HCT116 (cell line): ENCODE measurements at regions not wholly inside any gene's neighbourhood (a gene's known extent, or its start where the extent isn't known, plus 50 kb on each side); places are given as distances from the start of the nearest gene placed in this dataset.

Experiments
- ATAC-seq: fragments of 200-7000 bp; cut with Tn5 transposase; 2 replicates; pipeline ENCODE4 v1.9.1; 2020; ENCODE audit warnings: mild to moderate bottlenecking, moderate library complexity
- BruUV-seq: library from RNA; stranded (reverse); fragments of 400-500 nt; replicated peaks from 2 replicates; lab custom pipeline; 2021; lab: Mats Ljungman, UMichigan
- CTCF ChIA-PET: fragments of 300-600 bp; sonication (Branson Sonifier 250); formaldehyde crosslinking; loops from one replicate; lab custom pipeline; 2021; ENCODE audit warnings: antibody characterized with exemption; lab: Charles Lee
- POLR2A ChIA-PET: fragments of 300-600, 350-600 bp; sonication (Branson Sonifier 250); formaldehyde crosslinking; loops from one replicate; lab custom pipeline; 2021; ENCODE audit warnings: antibody characterized with exemption; lab: Charles Lee
- RAD21 ChIA-PET, 2 experiments: fragments of 300-600 bp; sonication (Branson Sonifier 250); formaldehyde crosslinking; loops; one replicate each; lab custom pipeline; 2023; ENCODE audit warnings: low total read pairs in 2 of 2; ENCODE audit not compliant: uncharacterized antibody in 2 of 2, unreplicated experiment in 2 of 2, low non-redundant PET in 1 of 2; lab: Charles Lee
- DNase-seq: peaks from one replicate; pipeline ENCODE4 v3.0.0-alpha.2; 2010; ENCODE audit warnings: low read depth, low spot score
- H2AFZ ChIP-seq: fragments of 200-600 bp; shearing (Covaris generic), sonication (generic); 2 replicates; pipeline ENCODE4 v1.6.1; 2017; ENCODE audit warnings: low read depth, mixed run types, mixed read lengths, antibody characterized with exemption, low read length; ENCODE audit not compliant: poor library complexity, severe bottlenecking
- H3K27ac ChIP-seq: 2 replicates; pipeline ENCODE4 v1.5.1; 2012; ENCODE audit warnings: low read depth, low read length
- H3K27me3 ChIP-seq: fragments of 200-600 bp; sonication (generic); 2 replicates; pipeline ENCODE4 v1.6.1; 2016; ENCODE audit warnings: mixed run types, low read length, mixed read lengths; ENCODE audit not compliant: insufficient read depth
- H3K36me3 ChIP-seq, 2 experiments: fragments of 200-500 bp in 1 of 2; fragments of 200-600 bp in 1 of 2; sonication (Bioruptor generic) in 1 of 2; sonication (generic) in 1 of 2; 2 replicates each; pipeline versions ENCODE4 v1.5.1 to v1.6.1; 2014 to 2016; ENCODE audit warnings: low read length in 2 of 2, inconsistent platforms in 1 of 2, mixed read lengths in 1 of 2, mixed run types in 1 of 2; ENCODE audit not compliant: insufficient read depth in 2 of 2, control insufficient read depth in 1 of 2
- H3K4me1 ChIP-seq, 2 experiments: fragments of 200-600 bp in 1 of 2; sonication (generic) in 1 of 2; 2 replicates each; pipeline versions ENCODE4 v1.5.1 to v1.6.1; 2012 to 2017; ENCODE audit warnings: low read length in 2 of 2, inconsistent platforms in 1 of 2, mild to moderate bottlenecking in 1 of 2, mixed read lengths in 1 of 2, mixed run types in 1 of 2, moderate library complexity in 1 of 2; ENCODE audit not compliant: insufficient read depth in 2 of 2, control insufficient read depth in 1 of 2
- H3K4me2 ChIP-seq: fragments of 200-600 bp; sonication (generic); 2 replicates; pipeline ENCODE4 v1.6.1; 2017; ENCODE audit warnings: mixed run types, low read length, mixed read lengths
- H3K4me3 ChIP-seq, 2 experiments: fragments of 200-600 bp in 1 of 2; sonication (generic) in 1 of 2; replicated peaks in 1 of 2; 2 replicates each; pipeline ENCODE4 v1.5.1; 2011 to 2016; ENCODE audit warnings: low read length in 2 of 2, control low read depth in 1 of 2, low read depth in 1 of 2, mild to moderate bottlenecking in 1 of 2, mixed read lengths in 1 of 2, mixed run types in 1 of 2
- H3K79me2 ChIP-seq: fragments of 200-600 bp; sonication (generic); 2 replicates; pipeline ENCODE4 v1.6.1; 2017; ENCODE audit warnings: mild to moderate bottlenecking, mixed run types, low read length, moderate library complexity, mixed read lengths; ENCODE audit not compliant: insufficient read depth
- H3K9ac ChIP-seq: fragments of 200-600 bp; sonication (generic); 2 replicates; pipeline ENCODE4 v1.6.1; 2016; ENCODE audit warnings: low read length, mixed read lengths
- H3K9me2 ChIP-seq: fragments of 200-600 bp; sonication (generic), shearing (Covaris generic); 2 replicates; pipeline ENCODE4 v1.6.1; 2017; ENCODE audit warnings: mixed run types, mild to moderate bottlenecking, moderate library complexity; ENCODE audit not compliant: insufficient read depth
- H3K9me3 ChIP-seq, 2 experiments: fragments of 200-500 bp in 1 of 2; fragments of 200-600 bp in 1 of 2; sonication (Bioruptor generic) in 1 of 2; sonication (generic) in 1 of 2; 2 replicates each; pipeline ENCODE4 v1.6.1; 2014 to 2017; ENCODE audit warnings: low read length in 2 of 2, mixed read lengths in 2 of 2, inconsistent platforms in 1 of 2, low read depth in 1 of 2, mild to moderate bottlenecking in 1 of 2, mixed run types in 1 of 2, moderate library complexity in 1 of 2; ENCODE audit not compliant: control insufficient read depth in 1 of 2, insufficient read depth in 1 of 2
- H4K20me1 ChIP-seq: fragments of 200-600 bp; sonication (generic), shearing (Covaris generic); 2 replicates; pipeline ENCODE4 v1.6.1; 2017; ENCODE audit warnings: mixed run types, mild to moderate bottlenecking, moderate library complexity; ENCODE audit not compliant: insufficient read depth
- EZH2phosphoT487 ChIP-seq: fragments of 200-600 bp; IDR thresholded peaks from 2 replicates; pipeline ENCODE4 v1.6.1; 2018; ENCODE audit warnings: antibody characterized with exemption, borderline replicate concordance
- POLR2A ChIP-seq: IDR thresholded peaks from 2 replicates; pipeline ENCODE4 v1.7.0; 2011; ENCODE audit warnings: borderline replicate concordance; ENCODE audit not compliant: insufficient read depth, insufficient read length; ENCODE audit errors: extremely low read depth
- SP1 ChIP-seq: IDR thresholded peaks from 2 replicates; pipeline ENCODE4 v1.6.1; 2012; ENCODE audit warnings: low read depth
- TCF7L2 ChIP-seq: IDR thresholded peaks from 2 replicates; pipeline ENCODE4 v1.7.0; 2011; ENCODE audit warnings: borderline replicate concordance, inconsistent platforms; ENCODE audit not compliant: insufficient read depth, insufficient read length; ENCODE audit errors: extremely low read depth
- YY1 ChIP-seq: IDR thresholded peaks from 2 replicates; pipeline ENCODE4 v1.6.1; 2011; ENCODE audit warnings: low read length, low read depth, moderate library complexity, mild to moderate bottlenecking; ENCODE audit not compliant: insufficient replicate concordance; ENCODE audit errors: extremely low read depth
- intact Hi-C: fragments of 100-400 bp; cut with micrococcal nuclease; formaldehyde crosslinking; loops from 2 replicates; pipeline ENCODE4 v1.10.0; 2022
- TF ChIP-seq, protein P1 (sequence below): IDR thresholded peaks from 2 replicates; pipeline ENCODE4 v1.6.1; 2012

DNA sequence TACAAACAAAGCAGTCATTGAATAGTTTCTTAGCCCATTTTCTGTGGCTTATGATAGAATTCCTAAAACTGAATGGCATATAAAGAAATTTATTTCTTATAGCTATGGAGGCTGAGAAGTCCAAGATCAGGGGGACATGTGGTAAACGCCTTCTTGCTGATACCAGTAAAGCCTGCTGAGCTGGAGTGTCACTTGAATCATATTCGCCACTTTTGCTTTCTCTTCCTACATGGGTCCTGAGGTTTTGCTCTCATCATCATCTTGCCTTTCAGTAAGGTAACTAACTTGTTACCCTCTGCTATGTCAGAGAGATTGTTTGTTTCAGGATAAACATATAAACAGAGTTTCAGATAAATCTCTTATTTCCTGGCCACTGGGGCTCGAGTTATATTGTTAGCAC is 203.3 kb upstream of the DMRT1 start:
- CTCF ChIA-PET: no interaction called here
- intact Hi-C loops: no loop called here
- Histone ChIP-seq H3K4me3 (no peak overlapping the region), H3K9ac (no peak overlapping the region), H4K20me1 (no peaks in the 10 kb centered on the region), H3K9me3 (no peaks in the 10 kb centered on the region; a peak in 1 of 4 replicates), H3K4me1 (no peaks in the 10 kb centered on the region), H3K79me2 (no peaks in the 10 kb centered on the region), H3K27me3 (no peaks in the 10 kb centered on the region), H2AFZ (no peak overlapping the region), H3K4me2 (no peak overlapping the region), H3K36me3 (no peaks in the 10 kb centered on the region), H3K9me2 (no peaks in the 10 kb centered on the region), H3K27ac (no peak overlapping the region)
- no peak for ATAC-seq
- RAD21 ChIA-PET: no interaction called here
- BruUV-seq: no TSS peak
- POLR2A ChIA-PET: no interaction called here
- DNase-seq: no peak
- no peak for TF ChIP-seq TCF7L2
- TF ChIP-seq, protein P1, sequence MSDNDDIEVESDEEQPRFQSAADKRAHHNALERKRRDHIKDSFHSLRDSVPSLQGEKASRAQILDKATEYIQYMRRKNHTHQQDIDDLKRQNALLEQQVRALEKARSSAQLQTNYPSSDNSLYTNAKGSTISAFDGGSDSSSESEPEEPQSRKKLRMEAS: no peak

DNA sequence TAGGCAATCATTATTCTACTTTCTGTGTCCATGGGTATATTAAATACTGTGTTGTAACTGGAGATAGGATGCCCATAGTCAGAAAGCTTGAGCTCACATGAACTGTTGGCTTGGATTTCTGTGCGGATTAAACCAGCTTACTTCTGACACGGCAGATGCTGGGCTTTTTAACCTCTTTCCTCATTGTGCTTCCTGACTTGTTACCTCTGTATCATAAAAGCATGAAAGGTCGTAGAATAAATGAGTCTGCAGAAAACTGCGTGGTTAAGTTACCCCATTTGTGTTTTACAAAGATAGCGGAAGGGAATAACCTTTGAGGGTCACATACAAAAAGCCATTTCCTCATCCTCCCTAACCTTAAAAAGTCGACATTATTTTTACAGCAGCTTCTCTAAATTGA is 199.5 kb upstream of the DMRT1 start:
- Histone ChIP-seq H3K9me3 (no peaks in the 10 kb centered on the region), H3K27me3 (no peaks in the 10 kb centered on the region), H3K36me3 (no peaks in the 10 kb centered on the region), H3K4me1 (no peaks in the 10 kb centered on the region), H3K9ac (no peak overlapping the region), H4K20me1 (no peaks in the 10 kb centered on the region), H3K4me3 (no peak overlapping the region), H2AFZ (no peak overlapping the region), H3K79me2 (no peaks in the 10 kb centered on the region), H3K27ac (no peak overlapping the region), H3K4me2 (no peak overlapping the region), H3K9me2 (no peaks in the 10 kb centered on the region)
- intact Hi-C loops: no loop called here
- ChIA-PET CTCF (no interaction called here), POLR2A (no interaction called here), RAD21 (no interaction called here)
- DNase-seq (no peak), ATAC-seq (no peak)
- no TSS peak for BruUV-seq
- TF ChIP-seq YY1 (no peak), POLR2A (no peak), TCF7L2 (no peak), EZH2phosphoT487 (no peak), SP1 (no peak)
